Keratinocyte (primary cell): ENCODE measurements at regions not wholly inside any gene's neighbourhood (a gene's known extent, or its start where the extent isn't known, plus 50 kb on each side); places are given as distances from the start of the nearest gene placed in this dataset.

Experiments
- EZH2 ChIP-seq: IDR thresholded peaks from one replicate; pipeline ENCODE4 v1.6.1; 2012; ENCODE audit warnings: inconsistent platforms, mild to moderate bottlenecking, low read length, moderate library complexity
- TF ChIP-seq, protein P1 (sequence below), 3 experiments: IDR thresholded peaks in 1 of 3; conservative IDR thresholded peaks in 1 of 3; optimal IDR thresholded peaks in 1 of 3; 2 replicates in 2 of 3; 3 replicates in 1 of 3; pipeline versions ENCODE3 to v1.5.1; 2011; ENCODE audit warnings: low read length in 3 of 3, mild to moderate bottlenecking in 3 of 3, moderate library complexity in 2 of 3, control low read depth in 1 of 3, inconsistent platforms in 1 of 3; ENCODE audit not compliant: insufficient read depth in 2 of 3; ENCODE audit errors: extremely low read depth in 1 of 3

DNA sequence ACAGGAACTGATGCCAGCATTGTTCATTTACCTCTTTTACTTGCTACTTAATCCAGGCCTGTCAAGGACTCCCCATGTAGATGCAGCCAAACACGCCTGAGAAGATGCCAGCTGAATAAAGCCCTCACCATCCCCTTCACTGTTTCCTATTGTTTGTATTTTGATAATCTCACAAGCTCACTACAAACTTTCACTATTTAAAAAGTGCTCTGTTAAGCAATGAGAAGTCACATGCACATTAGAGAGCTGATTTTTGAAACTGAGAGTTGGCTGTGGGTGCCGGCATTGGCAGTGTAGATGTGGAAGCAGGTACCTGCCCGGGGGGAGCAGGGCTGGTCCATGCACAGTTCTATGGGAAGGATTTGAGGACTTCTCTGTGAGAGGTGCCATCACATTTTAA lies 169.8 kb upstream of the GRB10 start:
- TF ChIP-seq, protein P1, sequence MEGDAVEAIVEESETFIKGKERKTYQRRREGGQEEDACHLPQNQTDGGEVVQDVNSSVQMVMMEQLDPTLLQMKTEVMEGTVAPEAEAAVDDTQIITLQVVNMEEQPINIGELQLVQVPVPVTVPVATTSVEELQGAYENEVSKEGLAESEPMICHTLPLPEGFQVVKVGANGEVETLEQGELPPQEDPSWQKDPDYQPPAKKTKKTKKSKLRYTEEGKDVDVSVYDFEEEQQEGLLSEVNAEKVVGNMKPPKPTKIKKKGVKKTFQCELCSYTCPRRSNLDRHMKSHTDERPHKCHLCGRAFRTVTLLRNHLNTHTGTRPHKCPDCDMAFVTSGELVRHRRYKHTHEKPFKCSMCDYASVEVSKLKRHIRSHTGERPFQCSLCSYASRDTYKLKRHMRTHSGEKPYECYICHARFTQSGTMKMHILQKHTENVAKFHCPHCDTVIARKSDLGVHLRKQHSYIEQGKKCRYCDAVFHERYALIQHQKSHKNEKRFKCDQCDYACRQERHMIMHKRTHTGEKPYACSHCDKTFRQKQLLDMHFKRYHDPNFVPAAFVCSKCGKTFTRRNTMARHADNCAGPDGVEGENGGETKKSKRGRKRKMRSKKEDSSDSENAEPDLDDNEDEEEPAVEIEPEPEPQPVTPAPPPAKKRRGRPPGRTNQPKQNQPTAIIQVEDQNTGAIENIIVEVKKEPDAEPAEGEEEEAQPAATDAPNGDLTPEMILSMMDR (optimal IDR thresholded peaks at IDR 0.05 in 1 of 3, IDR thresholded peaks at IDR 0.05 in 1 of 3, conservative IDR thresholded peaks at IDR 0.05 in 1 of 3; ENCODE audit: extremely low read depth in 1 of 3, insufficient read depth in 2 of 3, low read length in 3 of 3): no peak
- TF ChIP-seq EZH2: no peak
